Vagina (tissue), 2 donors: ENCODE measurements at regions not wholly inside any gene's neighbourhood (a gene's known extent, or its start where the extent isn't known, plus 50 kb on each side); places are given as distances from the start of the nearest gene placed in this dataset.
"Not testable (repeated sequence)": the region's sequence is repeated elsewhere in the genome, so short reads cannot be mapped to it uniquely, and the experiment has no call there.

Experiments used
- DNase-seq, 2 donors: peaks; one replicate each; pipeline ENCODE4 v3.0.0-alpha.2; 2017; ENCODE audit errors: extremely low spot score in 2 of 2
- H3K27ac ChIP-seq: fragments of 200-600 bp; sonication (generic); one replicate; pipeline ENCODE4 v1.5.1; 2019
- H3K27me3 ChIP-seq: fragments of 200-600 bp; sonication (generic); one replicate; pipeline ENCODE4 v1.5.1; 2019
- H3K36me3 ChIP-seq, 2 donors: fragments of 200-600 bp; sonication (generic); one replicate each; pipeline ENCODE4 v1.5.1; 2017 to 2019
- H3K4me1 ChIP-seq: fragments of 200-600 bp; sonication (generic); one replicate; pipeline ENCODE4 v1.5.1; 2019
- H3K4me3 ChIP-seq, 2 donors: fragments of 200-600 bp; sonication (generic); 1 replicate in 1 of 2; 2 replicates in 1 of 2; pipeline ENCODE4 v1.5.1; 2016 to 2019
- H3K9me3 ChIP-seq: fragments of 200-600 bp; sonication (generic); one replicate; pipeline ENCODE4 v1.5.1; 2019
- POLR2A ChIP-seq, 2 donors: fragments of 450-650 bp; IDR thresholded peaks; one replicate each; pipeline ENCODE4 v1.6.1; 2017; ENCODE audit warnings: antibody characterized with exemption in 2 of 2, mild to moderate bottlenecking in 2 of 2, moderate library complexity in 2 of 2
- POLR2AphosphoS5 ChIP-seq, 2 donors: sonication (generic); formaldehyde crosslinking; IDR thresholded peaks; one replicate each; pipeline ENCODE4 v1.9.0; 2017; ENCODE audit warnings: antibody characterized with exemption in 2 of 2, mild to moderate bottlenecking in 2 of 2, low read depth in 1 of 2; ENCODE audit not compliant: insufficient read depth in 1 of 2
- intact Hi-C: fragments of 100-400 bp; cut with DNase I; formaldehyde crosslinking; loops from one replicate; pipeline ENCODE4 v1.15.1; 2023
- TF ChIP-seq, protein P1 (sequence below), 3 experiments: fragments of 450-650 bp in 2 of 3; fragments of 200-600 bp in 1 of 3; sonication (generic) in 1 of 3; IDR thresholded peaks; one replicate each; pipeline ENCODE4 v1.5.1; 2017 to 2019; ENCODE audit warnings: antibody characterized with exemption in 3 of 3, mild to moderate bottlenecking in 2 of 3, moderate library complexity in 2 of 3

DNA sequence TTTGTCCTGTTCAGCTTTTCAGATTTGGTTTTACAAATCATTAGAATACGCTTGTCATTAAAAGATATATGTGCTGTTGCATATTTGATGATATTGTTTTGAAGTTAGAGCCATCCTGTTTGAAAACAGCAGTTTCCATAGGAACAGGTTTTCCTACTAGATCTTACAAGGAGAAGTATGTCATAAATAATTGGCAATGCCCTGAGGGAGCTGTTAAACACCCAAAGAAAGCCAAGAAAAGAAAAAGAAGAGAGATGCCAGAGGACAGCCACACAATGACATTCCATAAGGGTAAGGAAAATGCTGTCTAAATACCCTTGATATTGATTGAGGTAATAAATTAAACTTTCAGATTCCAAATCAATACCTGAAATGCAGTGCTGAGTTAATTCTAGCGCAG is 392.2 kb upstream of the CRIM1 start:
- Histone ChIP-seq H3K27me3 (no peaks in the 10 kb centered on the region), H3K4me1 (no peaks in the 10 kb centered on the region), H3K4me3 (no peak overlapping the region), H3K27ac (no peak overlapping the region), H3K36me3 (no peaks in the 10 kb centered on the region), H3K9me3 (no peaks in the 10 kb centered on the region)
- no peak for TF ChIP-seq POLR2A (IDR thresholded peaks at IDR 0.05)
- no peak for TF ChIP-seq POLR2AphosphoS5 (IDR thresholded peaks at IDR 0.05; ENCODE audit: insufficient read depth in 1 of 2, low read depth in 1 of 2)
- TF ChIP-seq, protein P1, sequence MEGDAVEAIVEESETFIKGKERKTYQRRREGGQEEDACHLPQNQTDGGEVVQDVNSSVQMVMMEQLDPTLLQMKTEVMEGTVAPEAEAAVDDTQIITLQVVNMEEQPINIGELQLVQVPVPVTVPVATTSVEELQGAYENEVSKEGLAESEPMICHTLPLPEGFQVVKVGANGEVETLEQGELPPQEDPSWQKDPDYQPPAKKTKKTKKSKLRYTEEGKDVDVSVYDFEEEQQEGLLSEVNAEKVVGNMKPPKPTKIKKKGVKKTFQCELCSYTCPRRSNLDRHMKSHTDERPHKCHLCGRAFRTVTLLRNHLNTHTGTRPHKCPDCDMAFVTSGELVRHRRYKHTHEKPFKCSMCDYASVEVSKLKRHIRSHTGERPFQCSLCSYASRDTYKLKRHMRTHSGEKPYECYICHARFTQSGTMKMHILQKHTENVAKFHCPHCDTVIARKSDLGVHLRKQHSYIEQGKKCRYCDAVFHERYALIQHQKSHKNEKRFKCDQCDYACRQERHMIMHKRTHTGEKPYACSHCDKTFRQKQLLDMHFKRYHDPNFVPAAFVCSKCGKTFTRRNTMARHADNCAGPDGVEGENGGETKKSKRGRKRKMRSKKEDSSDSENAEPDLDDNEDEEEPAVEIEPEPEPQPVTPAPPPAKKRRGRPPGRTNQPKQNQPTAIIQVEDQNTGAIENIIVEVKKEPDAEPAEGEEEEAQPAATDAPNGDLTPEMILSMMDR (IDR thresholded peaks at IDR 0.05) = no peak
- intact Hi-C loops = no loop called here
- no peak for DNase-seq

DNA sequence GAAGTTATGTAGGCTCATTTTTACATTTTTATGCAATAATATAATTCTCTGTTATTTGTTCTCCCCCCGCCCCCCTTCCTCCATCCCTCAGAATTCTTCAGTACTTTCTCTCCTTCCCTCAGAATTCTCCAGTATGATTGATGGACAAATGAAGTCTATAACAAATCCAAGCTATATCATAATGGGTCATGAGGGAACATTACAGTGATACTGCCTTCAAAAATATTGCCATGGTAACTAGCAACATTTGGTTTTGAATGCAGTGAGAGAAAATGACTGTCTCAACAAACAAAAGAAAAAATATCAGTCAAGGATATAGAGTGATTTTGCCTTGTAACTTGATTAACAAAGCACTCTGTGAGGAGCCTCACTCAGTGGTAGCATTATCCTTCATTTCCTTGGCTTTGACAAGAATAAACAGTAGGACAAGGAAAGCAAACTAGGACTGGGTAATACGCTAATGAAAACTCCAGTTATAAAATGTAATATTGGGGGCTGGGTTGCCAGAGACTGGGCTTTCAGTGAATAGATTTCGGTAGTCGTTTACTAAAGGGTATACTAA is 392.9 kb upstream of the CRIM1 start:
- TF ChIP-seq POLR2A (IDR thresholded peaks at IDR 0.05) (no peak), POLR2AphosphoS5 (IDR thresholded peaks at IDR 0.05; ENCODE audit: insufficient read depth in 1 of 2, low read depth in 1 of 2) (no peak)
- TF ChIP-seq, protein P1 (IDR thresholded peaks at IDR 0.05) = no peak
- intact Hi-C loops = no loop called here
- Histone ChIP-seq H3K4me3 (no peak overlapping the region), H3K4me1 (no peaks in the 10 kb centered on the region), H3K9me3 (no peaks in the 10 kb centered on the region), H3K27me3 (no peaks in the 10 kb centered on the region), H3K36me3 (no peaks in the 10 kb centered on the region), H3K27ac (no peak overlapping the region)
- DNase-seq = no peak

DNA sequence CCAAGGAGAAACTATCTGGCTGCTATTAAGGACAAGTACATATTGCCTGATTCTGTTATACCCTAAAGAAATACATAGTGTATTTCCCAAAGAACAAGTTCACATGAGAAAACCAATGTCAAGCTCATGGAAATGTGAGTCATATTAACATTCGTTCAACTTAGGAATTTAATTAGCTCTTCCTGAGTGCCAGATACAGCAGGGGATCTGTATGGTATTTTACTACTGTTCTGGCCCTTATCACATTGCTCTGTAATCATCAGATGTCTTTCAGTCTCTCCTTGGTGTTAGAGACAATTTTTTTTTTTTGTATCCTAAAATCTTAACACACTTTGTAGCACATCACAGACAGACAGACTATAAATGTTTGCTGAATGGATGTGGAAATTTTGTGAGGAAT is 395.0 kb upstream of the CRIM1 start:
- Histone ChIP-seq H3K36me3 (no peaks in the 10 kb centered on the region), H3K9me3 (no peaks in the 10 kb centered on the region), H3K4me3 (no peak overlapping the region), H3K4me1 (no peaks in the 10 kb centered on the region), H3K27me3 (no peaks in the 10 kb centered on the region), H3K27ac (no peak overlapping the region)
- DNase-seq = no peak
- TF ChIP-seq POLR2AphosphoS5 (IDR thresholded peaks at IDR 0.05; ENCODE audit: insufficient read depth in 1 of 2, low read depth in 1 of 2) (no peak), POLR2A (IDR thresholded peaks at IDR 0.05) (no peak)
- TF ChIP-seq, protein P1 (IDR thresholded peaks at IDR 0.05) = no peak
- intact Hi-C loops = no loop called here

DNA sequence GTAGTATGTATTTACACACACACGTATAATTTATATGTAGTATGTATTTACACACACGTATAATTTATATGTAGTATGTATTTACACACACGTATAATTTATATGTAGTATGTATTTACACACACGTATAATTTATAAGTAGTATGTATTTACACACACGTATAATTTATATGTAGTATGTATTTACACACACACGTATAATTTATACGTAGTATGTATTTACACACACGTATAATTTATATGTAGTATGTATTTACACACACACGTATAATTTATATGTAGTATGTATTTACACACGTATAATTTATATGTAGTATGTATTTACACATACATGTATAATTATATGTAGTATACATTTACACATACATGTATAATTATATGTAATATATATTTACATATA is 398.5 kb upstream of the CRIM1 start:
- H3K27me3 ChIP-seq, DNase-seq, H3K4me3 ChIP-seq, H3K4me1 ChIP-seq, H3K9me3 ChIP-seq, H3K27ac ChIP-seq, intact Hi-C loops, H3K36me3 ChIP-seq: not testable (repeated sequence)

DNA sequence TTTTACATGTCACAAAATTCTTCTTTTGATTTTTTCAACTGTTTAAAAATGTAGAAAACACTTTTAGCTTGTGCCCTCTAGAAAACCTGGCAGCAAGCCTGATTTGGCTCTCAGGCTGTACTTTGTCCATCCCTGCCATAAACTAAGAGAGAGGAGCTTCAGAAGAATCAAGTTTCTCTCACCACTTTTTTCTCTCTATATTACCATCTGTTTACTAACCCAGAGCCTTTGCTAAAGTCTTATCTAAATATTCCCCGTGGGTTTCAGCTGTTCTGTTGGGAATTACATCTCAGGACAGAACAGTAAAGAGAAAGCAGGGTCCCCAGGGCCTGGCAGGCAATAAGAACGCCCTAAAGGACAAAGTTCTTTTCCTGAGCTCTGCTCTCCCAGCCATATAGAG is 409.1 kb upstream of the CRIM1 start:
- DNase-seq = no peak
- Histone ChIP-seq H3K9me3 (no peaks in the 10 kb centered on the region), H3K27me3 (no peaks in the 10 kb centered on the region), H3K4me1 (no peaks in the 10 kb centered on the region), H3K4me3 (no peak overlapping the region), H3K36me3 (no peaks in the 10 kb centered on the region), H3K27ac (no peak overlapping the region)
- TF ChIP-seq POLR2A (IDR thresholded peaks at IDR 0.05) (no peak), POLR2AphosphoS5 (IDR thresholded peaks at IDR 0.05; ENCODE audit: insufficient read depth in 1 of 2, low read depth in 1 of 2) (no peak)
- TF ChIP-seq, protein P1 (IDR thresholded peaks at IDR 0.05) = no peak
- intact Hi-C loops = no loop called here
